ENCODE measurements at regions not wholly inside any gene's neighbourhood (a gene's known extent, or its start where the extent isn't known, plus 50 kb on each side); places are given as distances from the start of the nearest gene placed in this dataset.

- no peak overlapping the region for H2AFZ ChIP-seq (ENCODE audit: low read length)
- H3K36me3 ChIP-seq (replicated peaks in 1 of 2; ENCODE audit: control insufficient read depth in 2 of 2, insufficient read depth in 2 of 2, low read length in 2 of 2): no peaks in the 10 kb centered on the region
- peaks cover 3 to 24% of the 10 kb centered on the region in 2 donors for H3K9me3 ChIP-seq (replicated peaks in 1 of 2; ENCODE audit: control insufficient read depth in 2 of 2, insufficient read depth in 1 of 2, low read depth in 1 of 2, low read length in 2 of 2)
- no peak overlapping the region for H4K91ac ChIP-seq (ENCODE audit: low read depth, low read length, poor library complexity)
- no peak overlapping the region for H2BK5ac ChIP-seq (ENCODE audit: low read length)
- no peak overlapping the region for H2BK12ac ChIP-seq (ENCODE audit: low read length)
- no peak overlapping the region for H3K4ac ChIP-seq (ENCODE audit: low read length)
- H3K9ac ChIP-seq (ENCODE audit: low read depth, low read length, poor library complexity): no peak overlapping the region
- no peak overlapping the region for H2BK15ac ChIP-seq (ENCODE audit: low read length)
- no peak overlapping the region for H2BK120ac ChIP-seq (ENCODE audit: low read depth, low read length)
- no peak overlapping the region for H3K14ac ChIP-seq (ENCODE audit: low read length)
- H3K23ac ChIP-seq (ENCODE audit: low read depth, low read length, poor library complexity): no peak overlapping the region
- H3K4me2 ChIP-seq (ENCODE audit: insufficient read depth, low read length, poor library complexity, severe bottlenecking): no peak overlapping the region
- DNase-seq (ENCODE audit: low spot score): no peak
- no peak overlapping the region for H4K8ac ChIP-seq (ENCODE audit: low read depth, low read length)
- H2AK5ac ChIP-seq (ENCODE audit: low read depth, low read length): no peak overlapping the region
- H3K27ac ChIP-seq (replicated peaks; ENCODE audit: low read length): no peak overlapping the region
- H3K18ac ChIP-seq (ENCODE audit: low read length): no peak overlapping the region
- no peaks in the 10 kb centered on the region for H3K79me1 ChIP-seq (ENCODE audit: low read depth, low read length)
- no CpG with 5 or more reads among the region's 7 CpGs for WGBS, 2 donors (ENCODE audit: extremely low coverage in 2 of 2, insufficient read length in 2 of 2, insufficient replicate concordance in 1 of 2)
- no peaks in the 10 kb centered on the region for H3K27me3 ChIP-seq (ENCODE audit: control insufficient read depth in 3 of 3, insufficient read depth in 3 of 3, low read depth in 1 of 3, low read length in 3 of 3)
- peaks cover 0 to 11% of the 10 kb centered on the region in 2 donors for H3K4me1 ChIP-seq (ENCODE audit: control insufficient read depth in 2 of 2, insufficient read depth in 1 of 2, low read depth in 1 of 2, low read length in 2 of 2)
- H3K4me3 ChIP-seq (ENCODE audit: low read length in 2 of 2): no peak overlapping the region
Observed at GRCh38 chr13:106337096-106337850, 198.2 kb downstream of the EFNB2 start.

GRCh38 chr13:106336668-106337067 lies 198.8 kb downstream of the EFNB2 start:
- Histone ChIP-seq H2BK120ac (ENCODE audit: low read depth, low read length) (no peak overlapping the region), H3K4me3 (ENCODE audit: low read length in 2 of 2) (no peak overlapping the region), H3K4me2 (ENCODE audit: insufficient read depth, low read length, poor library complexity, severe bottlenecking) (no peak overlapping the region), H2AFZ (ENCODE audit: low read length) (no peak overlapping the region), H2AK5ac (ENCODE audit: low read depth, low read length) (no peak overlapping the region), H2BK15ac (ENCODE audit: low read length) (no peak overlapping the region), H3K23ac (ENCODE audit: low read depth, low read length, poor library complexity) (no peak overlapping the region), H3K14ac (ENCODE audit: low read length) (no peak overlapping the region), H3K36me3 (replicated peaks in 1 of 2; ENCODE audit: control insufficient read depth in 2 of 2, insufficient read depth in 2 of 2, low read length in 2 of 2) (no peaks in the 10 kb centered on the region), H3K27ac (replicated peaks; ENCODE audit: low read length) (no peak overlapping the region), H3K18ac (ENCODE audit: low read length) (no peak overlapping the region), H3K9ac (ENCODE audit: low read depth, low read length, poor library complexity) (no peak overlapping the region), H4K8ac (ENCODE audit: low read depth, low read length) (no peak overlapping the region), H3K4me1 (ENCODE audit: control insufficient read depth in 2 of 2, insufficient read depth in 1 of 2, low read depth in 1 of 2, low read length in 2 of 2) (peaks cover 0 to 16% of the 10 kb centered on the region in 2 donors), H3K4ac (ENCODE audit: low read length) (no peak overlapping the region), H2BK5ac (ENCODE audit: low read length) (no peak overlapping the region), H3K9me3 (replicated peaks in 1 of 2; ENCODE audit: control insufficient read depth in 2 of 2, insufficient read depth in 1 of 2, low read depth in 1 of 2, low read length in 2 of 2) (peaks cover 3 to 24% of the 10 kb centered on the region in 2 donors), H3K27me3 (ENCODE audit: control insufficient read depth in 3 of 3, insufficient read depth in 3 of 3, low read depth in 1 of 3, low read length in 3 of 3) (no peaks in the 10 kb centered on the region), H2BK12ac (ENCODE audit: low read length) (no peak overlapping the region), H4K91ac (ENCODE audit: low read depth, low read length, poor library complexity) (no peak overlapping the region), H3K79me1 (ENCODE audit: low read depth, low read length) (no peaks in the 10 kb centered on the region)
- WGBS, 2 donors (ENCODE audit: extremely low coverage in 2 of 2, insufficient read length in 2 of 2, insufficient replicate concordance in 1 of 2): 100% methylated on average over 1 of the region's 7 CpGs; no CpG with 5 or more reads in 1 of the 2 donors
- DNase-seq (ENCODE audit: low spot score): no peak

GRCh38 chr13:106332621-106333020 lies 202.8 kb downstream of the EFNB2 start:
- Histone ChIP-seq H3K27me3 (ENCODE audit: control insufficient read depth in 3 of 3, insufficient read depth in 3 of 3, low read depth in 1 of 3, low read length in 3 of 3) (no peaks in the 10 kb centered on the region), H3K4ac (ENCODE audit: low read length) (no peak overlapping the region), H3K14ac (ENCODE audit: low read length) (no peak overlapping the region), H3K79me1 (ENCODE audit: low read depth, low read length) (no peaks in the 10 kb centered on the region), H2BK12ac (ENCODE audit: low read length) (no peak overlapping the region), H4K91ac (ENCODE audit: low read depth, low read length, poor library complexity) (no peak overlapping the region), H4K8ac (ENCODE audit: low read depth, low read length) (no peak overlapping the region), H3K36me3 (replicated peaks in 1 of 2; ENCODE audit: control insufficient read depth in 2 of 2, insufficient read depth in 2 of 2, low read length in 2 of 2) (no peaks in the 10 kb centered on the region), H2AK5ac (ENCODE audit: low read depth, low read length) (no peak overlapping the region), H3K9ac (ENCODE audit: low read depth, low read length, poor library complexity) (no peak overlapping the region), H3K4me2 (ENCODE audit: insufficient read depth, low read length, poor library complexity, severe bottlenecking) (no peak overlapping the region), H3K23ac (ENCODE audit: low read depth, low read length, poor library complexity) (no peak overlapping the region), H2BK5ac (ENCODE audit: low read length) (no peak overlapping the region), H3K18ac (ENCODE audit: low read length) (no peak overlapping the region), H2BK15ac (ENCODE audit: low read length) (no peak overlapping the region), H3K4me1 (ENCODE audit: control insufficient read depth in 2 of 2, insufficient read depth in 1 of 2, low read depth in 1 of 2, low read length in 2 of 2) (peaks cover 0 to 21% of the 10 kb centered on the region in 2 donors), H2BK120ac (ENCODE audit: low read depth, low read length) (no peak overlapping the region), H2AFZ (ENCODE audit: low read length) (peak overlapping the region; percentile 70), H3K4me3 (ENCODE audit: low read length in 2 of 2) (no peak overlapping the region), H3K27ac (replicated peaks; ENCODE audit: low read length) (no peak overlapping the region), H3K9me3 (replicated peaks in 1 of 2; ENCODE audit: control insufficient read depth in 2 of 2, insufficient read depth in 1 of 2, low read depth in 1 of 2, low read length in 2 of 2) (no peaks in the 10 kb centered on the region)
- no CpG with 5 or more reads among the region's 4 CpGs for WGBS, 2 donors (ENCODE audit: extremely low coverage in 2 of 2, insufficient read length in 2 of 2, insufficient replicate concordance in 1 of 2)
- no peak for DNase-seq (ENCODE audit: low spot score)

GRCh38 chr13:106331116-106331515 lies 204.3 kb downstream of the EFNB2 start:
- Histone ChIP-seq H2BK5ac (ENCODE audit: low read length) (no peak overlapping the region), H3K18ac (ENCODE audit: low read length) (no peak overlapping the region), H2BK120ac (ENCODE audit: low read depth, low read length) (no peak overlapping the region), H2AFZ (ENCODE audit: low read length) (no peak overlapping the region), H3K27me3 (ENCODE audit: control insufficient read depth in 3 of 3, insufficient read depth in 3 of 3, low read depth in 1 of 3, low read length in 3 of 3) (no peaks in the 10 kb centered on the region), H3K14ac (ENCODE audit: low read length) (no peak overlapping the region), H3K4me2 (ENCODE audit: insufficient read depth, low read length, poor library complexity, severe bottlenecking) (no peak overlapping the region), H3K4me3 (ENCODE audit: low read length in 2 of 2) (no peak overlapping the region), H4K91ac (ENCODE audit: low read depth, low read length, poor library complexity) (no peak overlapping the region), H3K36me3 (replicated peaks in 1 of 2; ENCODE audit: control insufficient read depth in 2 of 2, insufficient read depth in 2 of 2, low read length in 2 of 2) (no peaks in the 10 kb centered on the region), H3K79me1 (ENCODE audit: low read depth, low read length) (no peaks in the 10 kb centered on the region), H2BK12ac (ENCODE audit: low read length) (no peak overlapping the region), H3K4me1 (ENCODE audit: control insufficient read depth in 2 of 2, insufficient read depth in 1 of 2, low read depth in 1 of 2, low read length in 2 of 2) (peaks cover 0 to 21% of the 10 kb centered on the region in 2 donors), H3K23ac (ENCODE audit: low read depth, low read length, poor library complexity) (no peak overlapping the region), H2AK5ac (ENCODE audit: low read depth, low read length) (no peak overlapping the region), H2BK15ac (ENCODE audit: low read length) (no peak overlapping the region), H3K9me3 (replicated peaks in 1 of 2; ENCODE audit: control insufficient read depth in 2 of 2, insufficient read depth in 1 of 2, low read depth in 1 of 2, low read length in 2 of 2) (peaks cover 0 to under 1% of the 10 kb centered on the region in 2 donors), H4K8ac (ENCODE audit: low read depth, low read length) (no peak overlapping the region), H3K27ac (replicated peaks; ENCODE audit: low read length) (no peak overlapping the region), H3K4ac (ENCODE audit: low read length) (no peak overlapping the region), H3K9ac (ENCODE audit: low read depth, low read length, poor library complexity) (no peak overlapping the region)
- DNase-seq (ENCODE audit: low spot score): no peak
- no CpG with 5 or more reads among the region's 4 CpGs for WGBS, 2 donors (ENCODE audit: extremely low coverage in 2 of 2, insufficient read length in 2 of 2, insufficient replicate concordance in 1 of 2)

All from neuronal stem cell (in vitro differentiated cells).